ENCODE measurements at regions not wholly inside any gene's neighbourhood (a gene's known extent, or its start where the extent isn't known, plus 50 kb on each side); places are given as distances from the start of the nearest gene placed in this dataset.

DNA sequence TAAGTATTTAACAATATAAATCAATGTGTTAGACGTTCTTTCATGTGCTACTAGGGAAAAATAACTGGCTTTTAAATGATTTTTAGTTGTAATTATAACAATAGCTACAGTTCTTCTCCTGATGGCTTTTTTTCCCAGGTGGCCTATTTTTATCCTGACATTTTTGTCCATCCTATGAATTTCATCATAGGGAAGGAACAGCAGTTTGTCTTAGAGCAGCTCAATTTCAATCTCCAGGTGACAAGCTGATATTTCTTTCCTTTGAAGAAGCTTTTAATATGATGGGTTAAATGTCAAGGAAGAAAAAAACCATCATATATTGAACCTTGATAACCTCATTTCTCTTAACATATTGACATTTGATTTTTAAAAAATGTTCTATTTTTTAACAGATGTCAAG lies 163.0 kb upstream of the AGA start:
- H3K36me3 ChIP-seq (ENCODE audit: control insufficient read depth, insufficient read depth, low read length): no peaks in the 10 kb centered on the region
- ChIA-PET CTCF (interaction anchor here (0.6 kb wide), 1 partner anchor 71 kb away, joined by 3 read pairs; no protein-coding TSS in a partner anchor), POLR2A (no interaction called here)
- no peak overlapping the region for H3K4me3 ChIP-seq (ENCODE audit: low read depth, low read length)
- no peak overlapping the region for H3K4me3 Mint-ChIP-seq (ENCODE audit: unreplicated experiment)
- H3K36me3 Mint-ChIP-seq (ENCODE audit: insufficient read depth, unreplicated experiment): no peaks in the 10 kb centered on the region
- no peaks in the 10 kb centered on the region for H3K9me3 ChIP-seq
- no peaks in the 10 kb centered on the region for H3K9me3 Mint-ChIP-seq (ENCODE audit: unreplicated experiment)
- H3K27me3 ChIP-seq (replicated peaks; ENCODE audit: control insufficient read depth, insufficient read depth, low read length): no peaks in the 10 kb centered on the region
- no peak overlapping the region for H3K27ac Mint-ChIP-seq (ENCODE audit: unreplicated experiment)
- intact Hi-C loops (cut with micrococcal nuclease; ENCODE audit: unreplicated experiment): no loop called here
- H3K4me1 Mint-ChIP-seq (ENCODE audit: low read depth, unreplicated experiment): no peaks in the 10 kb centered on the region
- TF ChIP-seq, protein P1, sequence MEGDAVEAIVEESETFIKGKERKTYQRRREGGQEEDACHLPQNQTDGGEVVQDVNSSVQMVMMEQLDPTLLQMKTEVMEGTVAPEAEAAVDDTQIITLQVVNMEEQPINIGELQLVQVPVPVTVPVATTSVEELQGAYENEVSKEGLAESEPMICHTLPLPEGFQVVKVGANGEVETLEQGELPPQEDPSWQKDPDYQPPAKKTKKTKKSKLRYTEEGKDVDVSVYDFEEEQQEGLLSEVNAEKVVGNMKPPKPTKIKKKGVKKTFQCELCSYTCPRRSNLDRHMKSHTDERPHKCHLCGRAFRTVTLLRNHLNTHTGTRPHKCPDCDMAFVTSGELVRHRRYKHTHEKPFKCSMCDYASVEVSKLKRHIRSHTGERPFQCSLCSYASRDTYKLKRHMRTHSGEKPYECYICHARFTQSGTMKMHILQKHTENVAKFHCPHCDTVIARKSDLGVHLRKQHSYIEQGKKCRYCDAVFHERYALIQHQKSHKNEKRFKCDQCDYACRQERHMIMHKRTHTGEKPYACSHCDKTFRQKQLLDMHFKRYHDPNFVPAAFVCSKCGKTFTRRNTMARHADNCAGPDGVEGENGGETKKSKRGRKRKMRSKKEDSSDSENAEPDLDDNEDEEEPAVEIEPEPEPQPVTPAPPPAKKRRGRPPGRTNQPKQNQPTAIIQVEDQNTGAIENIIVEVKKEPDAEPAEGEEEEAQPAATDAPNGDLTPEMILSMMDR (IDR thresholded peaks at IDR 0.05; ENCODE audit: insufficient read depth in 1 of 2, low read depth in 1 of 2, low read length in 1 of 2, severe bottlenecking in 1 of 2, unreplicated experiment in 1 of 2): no peak
- DNase-seq: no peak
- no peaks in the 10 kb centered on the region for H3K4me1 ChIP-seq
- no TSS peak for BruUV-seq (replicated peaks)
- peaks cover 2% of the 10 kb centered on the region for H3K27me3 Mint-ChIP-seq (ENCODE audit: insufficient read depth, unreplicated experiment)

DNA sequence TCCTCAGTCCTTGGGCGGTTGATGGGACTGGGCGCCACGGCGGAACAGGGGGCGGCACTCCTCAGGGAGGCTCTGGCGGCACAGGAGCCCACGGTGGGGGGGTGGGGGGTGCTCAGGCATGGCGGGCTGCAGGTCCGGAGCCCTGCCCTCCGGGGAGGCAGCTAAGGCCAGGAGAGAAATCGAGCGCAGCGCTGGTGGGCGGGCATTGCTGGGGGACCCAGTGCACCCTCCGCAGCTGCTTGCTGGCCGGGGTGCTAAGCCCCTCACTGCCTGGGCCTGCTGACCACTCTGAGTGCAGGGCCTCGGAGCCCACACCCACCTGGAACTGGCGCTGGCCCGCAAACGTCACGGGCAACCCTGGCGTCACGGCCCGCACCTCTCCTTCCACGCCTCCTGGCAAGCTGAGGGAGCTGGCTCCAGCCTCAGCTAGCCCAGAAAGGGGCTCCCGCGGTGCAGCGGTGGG lies 164.9 kb upstream of the AGA start:
- H3K4me1 Mint-ChIP-seq (ENCODE audit: low read depth, unreplicated experiment): no peaks in the 10 kb centered on the region
- peaks cover 2% of the 10 kb centered on the region for H3K27me3 Mint-ChIP-seq (ENCODE audit: insufficient read depth, unreplicated experiment)
- intact Hi-C loops (cut with micrococcal nuclease; ENCODE audit: unreplicated experiment): no loop called here
- Histone ChIP-seq H3K27me3 (replicated peaks; ENCODE audit: control insufficient read depth, insufficient read depth, low read length) (no peaks in the 10 kb centered on the region), H3K36me3 (ENCODE audit: control insufficient read depth, insufficient read depth, low read length) (no peaks in the 10 kb centered on the region), H3K4me3 (ENCODE audit: low read depth, low read length) (no peak overlapping the region), H3K9me3 (no peaks in the 10 kb centered on the region), H3K4me1 (no peaks in the 10 kb centered on the region)
- ChIA-PET CTCF (no interaction called here), POLR2A (no interaction called here)
- H3K4me3 Mint-ChIP-seq (ENCODE audit: unreplicated experiment): no peak overlapping the region
- BruUV-seq (replicated peaks): no TSS peak
- DNase-seq: no peak
- no peaks in the 10 kb centered on the region for H3K9me3 Mint-ChIP-seq (ENCODE audit: unreplicated experiment)
- no peak overlapping the region for H3K27ac Mint-ChIP-seq (ENCODE audit: unreplicated experiment)
- no peaks in the 10 kb centered on the region for H3K36me3 Mint-ChIP-seq (ENCODE audit: insufficient read depth, unreplicated experiment)
- TF ChIP-seq, protein P1 (IDR thresholded peaks at IDR 0.05; ENCODE audit: insufficient read depth in 1 of 2, low read depth in 1 of 2, low read length in 1 of 2, severe bottlenecking in 1 of 2, unreplicated experiment in 1 of 2): no peak

DNA sequence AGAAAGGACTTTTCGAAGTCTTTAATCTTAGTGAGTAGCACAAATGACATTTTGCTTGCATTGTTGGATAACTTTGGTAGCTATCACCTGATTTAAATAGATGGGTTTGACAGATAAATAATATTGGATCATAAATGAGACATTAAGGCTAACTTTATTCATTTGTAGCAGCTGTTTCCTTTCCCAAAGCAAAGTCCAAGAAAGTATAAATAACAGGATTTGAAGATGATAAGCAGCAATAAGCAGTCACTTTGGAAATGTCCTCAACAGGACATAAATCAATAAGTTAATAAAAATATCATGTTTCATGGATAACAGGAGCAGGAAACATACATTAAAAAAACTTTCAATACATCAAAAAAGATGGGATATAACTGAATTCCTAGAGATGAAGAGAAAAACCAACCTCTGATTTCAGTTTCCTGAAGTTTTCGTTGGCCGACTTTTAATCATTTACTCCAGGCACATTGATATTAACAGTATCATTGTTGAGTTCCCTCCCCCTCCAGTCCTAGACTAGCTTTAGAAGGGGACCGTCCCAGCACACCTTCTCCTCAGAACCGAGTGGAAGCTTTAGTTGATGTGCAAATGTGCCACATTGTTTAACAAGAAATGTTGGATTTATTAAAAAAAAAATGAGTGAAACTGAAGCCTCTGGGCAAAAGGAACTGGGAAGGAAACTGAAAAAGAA lies 169.9 kb upstream of the AGA start:
- ChIA-PET CTCF (no interaction called here), POLR2A (no interaction called here)
- intact Hi-C loops (cut with micrococcal nuclease; ENCODE audit: unreplicated experiment): no loop called here
- H3K27ac Mint-ChIP-seq (ENCODE audit: unreplicated experiment): no peak overlapping the region
- H3K36me3 Mint-ChIP-seq (ENCODE audit: insufficient read depth, unreplicated experiment): no peaks in the 10 kb centered on the region
- H3K4me1 ChIP-seq: no peaks in the 10 kb centered on the region
- no peak overlapping the region for H3K4me3 ChIP-seq (ENCODE audit: low read depth, low read length)
- no TSS peak for BruUV-seq (replicated peaks)
- TF ChIP-seq, protein P1 (IDR thresholded peaks at IDR 0.05; ENCODE audit: insufficient read depth in 1 of 2, low read depth in 1 of 2, low read length in 1 of 2, severe bottlenecking in 1 of 2, unreplicated experiment in 1 of 2): no peak
- no peaks in the 10 kb centered on the region for H3K9me3 Mint-ChIP-seq (ENCODE audit: unreplicated experiment)
- H3K4me3 Mint-ChIP-seq (ENCODE audit: unreplicated experiment): no peak overlapping the region
- DNase-seq: no peak
- H3K4me1 Mint-ChIP-seq (ENCODE audit: low read depth, unreplicated experiment): no peaks in the 10 kb centered on the region
- peaks cover 14% of the 10 kb centered on the region for H3K27me3 Mint-ChIP-seq (ENCODE audit: insufficient read depth, unreplicated experiment)
- no peaks in the 10 kb centered on the region for H3K36me3 ChIP-seq (ENCODE audit: control insufficient read depth, insufficient read depth, low read length)
- H3K27me3 ChIP-seq (replicated peaks; ENCODE audit: control insufficient read depth, insufficient read depth, low read length): no peaks in the 10 kb centered on the region
- no peaks in the 10 kb centered on the region for H3K9me3 ChIP-seq

Data from Caco-2 (cell line).